ENCODE measurements at regions not wholly inside any gene's neighbourhood (a gene's known extent, or its start where the extent isn't known, plus 50 kb on each side); places are given as distances from the start of the nearest gene placed in this dataset.

- Histone ChIP-seq H3K9me3 (no peaks in the 10 kb centered on the region), H3K4me1 (no peaks in the 10 kb centered on the region), H3K27ac (no peak overlapping the region), H3K27me3 (no peaks in the 10 kb centered on the region), H3K4me3 (no peak overlapping the region), H3K36me3 (no peaks in the 10 kb centered on the region)
- no peak for TF ChIP-seq CTCF (IDR thresholded peaks at IDR 0.05)
- ATAC-seq = no peak
- FAIRE-seq = no peak
- WGBS, 2 donors = 71 to 76% methylated on average over 2 of the region's 2 CpGs
- DNase-seq = no peak
- intact Hi-C loops (cut with DNase I) = no loop called here
Measured at GRCh38 chr20:16205507-16205906, 367.7 kb downstream of the KIF16B start.

DNA sequence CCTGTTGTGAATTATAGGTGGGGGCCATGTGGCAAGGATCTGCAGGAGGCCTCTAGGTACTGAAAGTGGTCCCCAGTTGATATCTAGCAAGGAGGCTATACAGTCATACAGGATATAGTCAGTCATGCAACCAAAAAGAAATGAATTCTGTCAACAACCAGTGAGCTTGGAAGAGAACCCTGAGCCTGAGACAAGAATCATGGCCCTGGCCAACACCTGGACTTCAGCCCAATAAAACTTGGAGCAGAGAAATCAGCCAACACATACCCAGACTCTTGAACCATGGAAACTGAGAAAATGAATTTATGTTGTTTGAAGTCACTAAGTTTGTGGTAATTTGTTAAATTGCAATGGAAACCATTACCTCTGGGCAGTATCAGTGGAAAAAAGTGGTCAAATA lies 370.2 kb downstream of the KIF16B start:
- ATAC-seq = no peak
- intact Hi-C loops (cut with DNase I) = no loop called here
- TF ChIP-seq CTCF (IDR thresholded peaks at IDR 0.05) = no peak

GRCh38 chr20:16201191-16201590 lies 372.1 kb downstream of the KIF16B start:
- DNase-seq (no peak), ATAC-seq (no peak), FAIRE-seq (no peak)
- Histone ChIP-seq H3K36me3 (no peaks in the 10 kb centered on the region), H3K4me3 (no peak overlapping the region), H3K27ac (no peak overlapping the region), H3K4me1 (no peaks in the 10 kb centered on the region), H3K9me3 (no peaks in the 10 kb centered on the region), H3K27me3 (no peaks in the 10 kb centered on the region)
- 81 to 87% methylated on average over 4 of the region's 4 CpGs for WGBS, 2 donors
- TF ChIP-seq CTCF (IDR thresholded peaks at IDR 0.05) = no peak
- intact Hi-C loops (cut with DNase I) = no loop called here

More for the DNA sequence above, 370.2 kb downstream of the KIF16B start:
- DNase-seq = no peak
- Histone ChIP-seq H3K27me3 (no peaks in the 10 kb centered on the region), H3K36me3 (no peaks in the 10 kb centered on the region), H3K9me3 (no peaks in the 10 kb centered on the region), H3K4me3 (no peak overlapping the region), H3K27ac (no peak overlapping the region), H3K4me1 (no peaks in the 10 kb centered on the region)
- no peak for FAIRE-seq

GRCh38 chr20:16197696-16198095 lies 375.6 kb downstream of the KIF16B start:
- ATAC-seq (no peak), DNase-seq (no peak), FAIRE-seq (no peak)
- intact Hi-C loops (cut with DNase I) = no loop called here
- Histone ChIP-seq H3K27me3 (no peaks in the 10 kb centered on the region), H3K4me1 (no peaks in the 10 kb centered on the region), H3K36me3 (no peaks in the 10 kb centered on the region), H3K9me3 (no peaks in the 10 kb centered on the region), H3K4me3 (no peak overlapping the region), H3K27ac (no peak overlapping the region)
- WGBS, 2 donors = 40 to 66% methylated on average over 2 of the region's 2 CpGs
- TF ChIP-seq CTCF (IDR thresholded peaks at IDR 0.05) = no peak

DNA sequence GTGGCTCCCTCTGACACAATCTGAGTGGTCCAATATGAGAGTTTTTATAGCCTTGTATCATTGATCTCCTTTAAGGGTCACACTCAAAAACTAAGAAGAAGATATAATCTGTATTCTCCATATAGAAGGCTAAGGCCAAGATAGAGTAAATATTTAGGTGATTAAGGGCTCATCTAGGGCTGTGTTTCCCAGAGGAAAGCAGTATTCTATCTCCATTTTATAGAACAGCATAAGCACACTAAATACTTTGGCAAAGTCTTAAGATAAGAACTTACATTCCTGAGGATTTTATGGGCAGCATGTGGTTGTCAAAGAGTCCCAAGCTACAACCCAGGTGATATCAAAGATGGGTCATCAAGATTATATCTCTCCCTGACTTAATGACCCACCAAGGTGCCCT lies 377.6 kb downstream of the KIF16B start:
- H3K4me1 ChIP-seq = no peaks in the 10 kb centered on the region
- intact Hi-C loops (cut with DNase I) = no loop called here
- DNase-seq (no peak), ATAC-seq (no peak), FAIRE-seq (no peak)
- no peak overlapping the region for H3K4me3 ChIP-seq
- no peaks in the 10 kb centered on the region for H3K27me3 ChIP-seq
- H3K9me3 ChIP-seq = no peaks in the 10 kb centered on the region
- no peak overlapping the region for H3K27ac ChIP-seq
- H3K36me3 ChIP-seq = no peaks in the 10 kb centered on the region
- TF ChIP-seq CTCF (IDR thresholded peaks at IDR 0.05) = no peak
